ENCODE measurements at regions not wholly inside any gene's neighbourhood (a gene's known extent, or its start where the extent isn't known, plus 50 kb on each side); places are given as distances from the start of the nearest gene placed in this dataset.
A peak's percentile ranks its signal among the peaks of the same experiment; 100 is the strongest.

GRCh38 chr7:28316489-28316888 is 95.8 kb upstream of the CREB5 start:
- H3K36me3 ChIP-seq (ENCODE audit: control insufficient read depth in 2 of 2, extremely low read depth in 1 of 2, insufficient read depth in 2 of 2, low read length in 2 of 2) = no peaks in the 10 kb centered on the region
- peak overlapping the region; percentile 55 for H3K4me2 ChIP-seq (ENCODE audit: control insufficient read depth, extremely low read depth, insufficient read depth, low read depth, low read length)
- H3K4me3 ChIP-seq (ENCODE audit: control insufficient read depth in 2 of 3, extremely low read depth in 1 of 3, insufficient read depth in 2 of 3, low read depth in 1 of 3, low read length in 3 of 3) = no peak overlapping the region
- no peaks in the 10 kb centered on the region for H3K9me1 ChIP-seq (ENCODE audit: control insufficient read depth, extremely low read depth, insufficient read depth, low read length)
- H3K27ac ChIP-seq (ENCODE audit: control insufficient read depth, insufficient read depth, low read length) = no peak overlapping the region
- no peaks in the 10 kb centered on the region for H3K9me3 ChIP-seq (ENCODE audit: control insufficient read depth, low read depth, low read length)
- H2AFZ ChIP-seq (ENCODE audit: control insufficient read depth, low read length) = no peak overlapping the region
- H3K4me1 ChIP-seq (ENCODE audit: control insufficient read depth, extremely low read depth, insufficient read depth, low read length) = peaks cover 19% of the 10 kb centered on the region
- TF ChIP-seq CTCF (optimal IDR thresholded peaks at IDR 0.05 in 1 of 3, IDR thresholded peaks at IDR 0.05 in 1 of 3, conservative IDR thresholded peaks at IDR 0.05 in 1 of 3; ENCODE audit: extremely low read depth in 1 of 3, insufficient read depth in 2 of 3, low read length in 3 of 3) = no peak
- no peak for TF ChIP-seq EZH2 (IDR thresholded peaks at IDR 0.05; ENCODE audit: low read length)
- DNase-seq (ENCODE audit: low read depth, low spot score) (no peak), FAIRE-seq (no peak)
- peaks cover 11% of the 10 kb centered on the region for H3K27me3 ChIP-seq (ENCODE audit: control insufficient read depth, extremely low read depth, insufficient read depth, low read length)
- H4K20me1 ChIP-seq (ENCODE audit: control insufficient read depth, extremely low read depth, insufficient read depth, low read length) = no peaks in the 10 kb centered on the region
- H3K79me2 ChIP-seq (ENCODE audit: control insufficient read depth, insufficient read depth, low read length) = no peaks in the 10 kb centered on the region
- dilution Hi-C loops (cut with MboI; ENCODE audit: extremely low pct_ligation_motif_present, low sequenced_read_pairs) = no loop called here
- H3K9ac ChIP-seq (ENCODE audit: control insufficient read depth, extremely low read depth, insufficient read depth, low read length) = no peak overlapping the region

- no peaks in the 10 kb centered on the region for H3K9me1 ChIP-seq (ENCODE audit: control insufficient read depth, extremely low read depth, insufficient read depth, low read length)
- no peaks in the 10 kb centered on the region for H3K9me3 ChIP-seq (ENCODE audit: control insufficient read depth, low read depth, low read length)
- H3K9ac ChIP-seq (ENCODE audit: control insufficient read depth, extremely low read depth, insufficient read depth, low read length) = no peak overlapping the region
- H3K27me3 ChIP-seq (ENCODE audit: control insufficient read depth, extremely low read depth, insufficient read depth, low read length) = no peaks in the 10 kb centered on the region
- H3K4me2 ChIP-seq (ENCODE audit: control insufficient read depth, extremely low read depth, insufficient read depth, low read depth, low read length) = no peak overlapping the region
- H2AFZ ChIP-seq (ENCODE audit: control insufficient read depth, low read length) = no peak overlapping the region
- DNase-seq (ENCODE audit: low read depth, low spot score) = no peak
- H3K27ac ChIP-seq (ENCODE audit: control insufficient read depth, insufficient read depth, low read length) = no peak overlapping the region
- TF ChIP-seq CTCF (optimal IDR thresholded peaks at IDR 0.05 in 1 of 3, IDR thresholded peaks at IDR 0.05 in 1 of 3, conservative IDR thresholded peaks at IDR 0.05 in 1 of 3; ENCODE audit: extremely low read depth in 1 of 3, insufficient read depth in 2 of 3, low read length in 3 of 3) (no peak), EZH2 (IDR thresholded peaks at IDR 0.05; ENCODE audit: low read length) (no peak)
- dilution Hi-C loops (cut with MboI; ENCODE audit: extremely low pct_ligation_motif_present, low sequenced_read_pairs) = no loop called here
- no peak for FAIRE-seq
- H4K20me1 ChIP-seq (ENCODE audit: control insufficient read depth, extremely low read depth, insufficient read depth, low read length) = no peaks in the 10 kb centered on the region
- no peak overlapping the region for H3K4me3 ChIP-seq (ENCODE audit: control insufficient read depth in 2 of 3, extremely low read depth in 1 of 3, insufficient read depth in 2 of 3, low read depth in 1 of 3, low read length in 3 of 3)
- H3K4me1 ChIP-seq (ENCODE audit: control insufficient read depth, extremely low read depth, insufficient read depth, low read length) = peaks cover 19% of the 10 kb centered on the region
- no peaks in the 10 kb centered on the region for H3K36me3 ChIP-seq (ENCODE audit: control insufficient read depth in 2 of 2, extremely low read depth in 1 of 2, insufficient read depth in 2 of 2, low read length in 2 of 2)
- H3K79me2 ChIP-seq (ENCODE audit: control insufficient read depth, insufficient read depth, low read length) = no peaks in the 10 kb centered on the region
Measured at GRCh38 chr7:28318101-28318762, 94.1 kb upstream of the CREB5 start.

Data from keratinocyte (primary cell).